Nephron progenitor cell (in vitro differentiated cells): ENCODE measurements at regions not wholly inside any gene's neighbourhood (a gene's known extent, or its start where the extent isn't known, plus 50 kb on each side); places are given as distances from the start of the nearest gene placed in this dataset.
"Not testable (repeated sequence)": the region's sequence is repeated elsewhere in the genome, so short reads cannot be mapped to it uniquely, and the experiment has no call there.

Source experiments
- DNase-seq: peaks from one replicate; pipeline ENCODE4 v3.0.0; 2021
- H3K27ac Mint-ChIP-seq: 2 replicates; pipeline ENCODE4 v1.8.0; 2021; ENCODE audit warnings: mild to moderate bottlenecking, moderate library complexity, mixed read lengths
- H3K27me3 Mint-ChIP-seq: 2 replicates; pipeline ENCODE4 v1.8.0; 2021; ENCODE audit warnings: mild to moderate bottlenecking, low read depth, mixed read lengths; ENCODE audit not compliant: poor library complexity
- H3K36me3 Mint-ChIP-seq: 2 replicates; pipeline ENCODE4 v1.8.0; 2021; ENCODE audit warnings: low read depth, mixed read lengths
- H3K4me1 Mint-ChIP-seq: 2 replicates; pipeline ENCODE4 v1.8.0; 2021; ENCODE audit warnings: mixed read lengths
- H3K4me3 Mint-ChIP-seq: 2 replicates; pipeline ENCODE4 v1.8.0; 2021; ENCODE audit warnings: mild to moderate bottlenecking, moderate library complexity, mixed read lengths
- H3K9me3 Mint-ChIP-seq: 2 replicates; pipeline ENCODE4 v1.8.0; 2021; ENCODE audit warnings: mild to moderate bottlenecking, moderate library complexity, mixed read lengths
- CTCF ChIP-seq: fragments of 200-600 bp; sonication (generic); IDR thresholded peaks from 2 replicates; pipeline ENCODE4 v1.5.0; 2021; ENCODE audit warnings: antibody characterized with exemption

GRCh38 chr4:187499956-187500355 is 495.6 kb upstream of the ZFP42 start:
- peaks cover 5% of the 10 kb centered on the region for H3K9me3 Mint-ChIP-seq
- H3K27ac Mint-ChIP-seq: no peak overlapping the region
- no peak overlapping the region for H3K4me3 Mint-ChIP-seq
- H3K36me3 Mint-ChIP-seq: no peaks in the 10 kb centered on the region
- DNase-seq: no peak
- peaks cover 9% of the 10 kb centered on the region for H3K4me1 Mint-ChIP-seq
- no peak for TF ChIP-seq CTCF
- peaks cover 8% of the 10 kb centered on the region for H3K27me3 Mint-ChIP-seq

- no peaks in the 10 kb centered on the region for H3K36me3 Mint-ChIP-seq
- peaks cover 8% of the 10 kb centered on the region for H3K27me3 Mint-ChIP-seq
- H3K4me1 Mint-ChIP-seq: peaks cover 9% of the 10 kb centered on the region
- no peak overlapping the region for H3K27ac Mint-ChIP-seq
- H3K9me3 Mint-ChIP-seq: peaks cover 4% of the 10 kb centered on the region
- no peak overlapping the region for H3K4me3 Mint-ChIP-seq
- no peak for TF ChIP-seq CTCF
- no peak for DNase-seq
These were observed 494.8 kb upstream of the ZFP42 start for GRCh38 chr4:187500796-187501195.

- Mint-ChIP-seq H3K4me3 (no peak overlapping the region), H3K36me3 (no peaks in the 10 kb centered on the region), H3K27ac (no peak overlapping the region), H3K9me3 (peaks cover 9% of the 10 kb centered on the region), H3K4me1 (peaks cover 9% of the 10 kb centered on the region), H3K27me3 (peaks cover 8% of the 10 kb centered on the region)
- DNase-seq: no peak
- TF ChIP-seq CTCF: no peak
These were observed 493.8 kb upstream of the ZFP42 start for GRCh38 chr4:187501731-187502130.

- Mint-ChIP-seq H3K36me3 (no peaks in the 10 kb centered on the region), H3K9me3 (peaks cover 12% of the 10 kb centered on the region), H3K27me3 (peaks cover 7% of the 10 kb centered on the region), H3K4me1 (peaks cover 4% of the 10 kb centered on the region), H3K27ac (no peak overlapping the region), H3K4me3 (peak overlapping the region; percentile 81)
- peak; percentile 3 for DNase-seq
- no peak for TF ChIP-seq CTCF
These were observed 490.4 kb upstream of the ZFP42 start for GRCh38 chr4:187504974-187505797.

- not testable (repeated sequence) for H3K4me3 Mint-ChIP-seq, H3K36me3 Mint-ChIP-seq, DNase-seq, H3K27ac Mint-ChIP-seq, H3K27me3 Mint-ChIP-seq, H3K4me1 Mint-ChIP-seq
- H3K9me3 Mint-ChIP-seq: peaks cover 12% of the 10 kb centered on the region
These were observed 489.8 kb upstream of the ZFP42 start for GRCh38 chr4:187505798-187506141.

- peaks cover 5% of the 10 kb centered on the region for H3K27me3 Mint-ChIP-seq
- no peaks in the 10 kb centered on the region for H3K36me3 Mint-ChIP-seq
- no peak for TF ChIP-seq CTCF
- H3K4me1 Mint-ChIP-seq: no peaks in the 10 kb centered on the region
- no peaks in the 10 kb centered on the region for H3K9me3 Mint-ChIP-seq
- DNase-seq: no peak
- H3K4me3 Mint-ChIP-seq: no peak overlapping the region
- H3K27ac Mint-ChIP-seq: no peak overlapping the region
These were observed 479.3 kb upstream of the ZFP42 start for GRCh38 chr4:187516224-187516623.
